Renal cortex interstitium (tissue), 11 donors: ENCODE measurements at regions not wholly inside any gene's neighbourhood (a gene's known extent, or its start where the extent isn't known, plus 50 kb on each side); places are given as distances from the start of the nearest gene placed in this dataset.

Source experiments
- DNase-seq, 11 donors: peaks; one replicate each; pipeline ENCODE4 v3.0.0-alpha.2; 2013; ENCODE audit warnings: low read depth in 9 of 11, low spot score in 4 of 11; ENCODE audit errors: extremely low read depth in 1 of 11

DNA sequence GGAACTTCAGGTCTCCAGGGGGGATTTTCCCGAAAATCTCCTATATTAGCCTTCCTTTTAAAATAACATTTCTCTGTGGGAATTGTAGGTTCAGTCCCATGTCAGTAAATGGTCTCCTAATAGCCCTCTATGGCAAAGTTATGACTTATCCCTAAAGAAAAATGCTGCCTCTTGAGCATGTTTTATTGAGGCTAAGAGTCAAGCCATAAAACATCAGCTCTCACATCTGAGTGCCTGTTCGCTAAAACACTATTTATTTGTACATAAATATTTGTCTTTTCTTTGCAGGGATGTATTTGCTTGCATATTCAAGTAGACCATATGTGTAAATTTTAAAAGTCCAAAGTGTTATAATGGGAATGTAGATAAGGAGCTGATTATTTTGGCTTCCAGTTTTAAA, 160.4 kb downstream of the PRDM6 start:
- DNase-seq, result peak in 10 of 11 donors; percentile 15 to 45 (median 24)

GRCh38 chr5:123245689-123246088, 156.6 kb downstream of the PRDM6 start:
- DNase-seq, result no peak

DNA sequence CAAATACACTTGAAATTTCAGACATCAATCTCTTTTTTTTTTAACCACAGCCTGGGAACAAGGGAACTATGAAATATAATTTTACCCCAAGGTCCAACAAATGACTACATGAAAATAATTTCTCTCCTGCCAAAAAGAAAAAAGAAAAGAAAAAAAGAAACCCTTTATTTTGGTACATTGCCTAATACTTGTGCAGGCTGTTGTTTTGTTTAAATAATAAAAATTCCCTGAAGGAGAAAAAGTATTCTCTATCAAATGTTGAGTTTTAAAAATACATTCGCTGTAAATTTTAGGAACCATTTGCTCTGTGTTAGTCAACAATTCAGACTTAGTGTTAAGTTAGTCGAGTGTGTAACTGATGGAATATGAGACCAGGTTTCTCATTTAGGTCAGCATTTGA, 155.4 kb downstream of the PRDM6 start:
- no peak for DNase-seq
